ENCODE measurements at regions not wholly inside any gene's neighbourhood (a gene's known extent, or its start where the extent isn't known, plus 50 kb on each side); places are given as distances from the start of the nearest gene placed in this dataset.

DNA sequence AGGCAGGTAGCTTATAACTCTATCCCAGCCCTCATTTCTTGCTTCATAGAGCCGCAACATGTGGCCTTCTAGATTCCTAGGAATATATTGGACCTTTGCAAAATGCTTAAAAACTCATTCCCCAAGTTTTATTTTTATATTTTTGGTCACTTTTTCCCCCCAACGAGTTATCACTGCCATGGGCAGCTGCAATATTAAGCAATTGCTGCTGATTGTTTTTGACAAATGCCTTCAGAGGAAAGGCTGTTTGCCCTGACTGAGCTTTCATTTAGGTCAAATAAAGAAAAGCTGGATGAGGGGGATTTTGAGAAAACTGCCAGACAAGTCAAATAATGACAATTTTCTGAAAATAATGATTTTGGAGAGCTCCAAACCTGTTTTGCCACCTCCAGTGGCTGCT is 976.9 kb upstream of the MBL2 start:
- no peak for DNase-seq

DNA sequence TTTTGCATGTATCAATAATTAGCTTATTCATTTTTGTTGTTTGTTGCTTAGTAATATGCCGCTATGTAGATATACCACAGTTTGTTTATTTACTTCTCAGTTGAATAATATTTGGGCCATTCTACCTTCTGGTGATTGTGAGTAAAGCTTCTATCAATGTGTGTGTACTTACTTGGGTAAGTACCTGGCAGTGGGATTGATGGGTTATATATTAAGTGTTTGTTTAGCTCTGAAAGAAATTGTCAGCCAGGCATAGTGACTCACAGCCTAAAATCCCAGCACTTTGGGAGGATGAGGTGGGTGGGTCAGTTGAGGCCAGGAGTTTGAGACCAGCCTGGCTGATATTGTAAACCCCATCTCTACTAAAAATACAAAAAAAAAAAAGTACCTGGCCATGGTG is 975.7 kb upstream of the MBL2 start:
- DNase-seq = no peak

DNA sequence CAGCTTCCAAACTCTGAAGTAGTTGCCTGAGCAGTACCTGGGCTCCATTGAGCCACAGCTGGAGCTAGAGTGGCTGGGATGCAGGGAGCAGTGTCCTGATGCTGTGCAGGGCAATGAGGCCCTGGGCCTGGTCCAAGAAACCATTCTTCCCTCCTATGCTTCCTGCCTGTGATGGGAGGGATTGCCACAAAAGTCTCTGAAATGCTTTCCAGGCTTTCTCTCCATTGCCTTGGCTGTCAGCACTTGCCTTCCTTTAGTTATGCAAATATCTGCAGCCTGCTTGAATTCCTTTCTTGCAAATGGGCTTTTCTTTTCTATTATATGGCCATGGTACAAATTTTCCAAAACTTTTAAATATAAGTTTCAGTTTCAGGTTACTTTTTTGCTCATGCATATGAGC is 972.2 kb upstream of the MBL2 start:
- DNase-seq = no peak

DNA sequence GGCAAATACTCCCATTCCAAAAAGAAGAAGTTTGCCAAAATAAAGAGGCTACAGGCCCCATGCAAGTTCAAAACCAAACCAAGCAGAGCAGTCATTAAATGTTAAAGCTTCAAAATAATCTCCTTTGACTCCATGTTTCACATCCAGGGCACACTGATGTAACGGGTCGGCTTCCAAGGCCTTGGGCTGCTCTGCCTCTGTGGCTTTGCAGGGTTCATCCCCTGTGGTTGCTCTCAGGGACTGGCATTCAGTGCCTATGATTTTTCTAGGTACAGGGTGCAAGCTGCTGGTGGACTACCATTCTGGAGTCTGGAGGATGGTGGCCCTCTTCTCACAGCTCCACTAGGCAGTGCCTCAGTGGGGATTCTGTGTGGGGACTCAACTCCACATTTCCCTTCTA is 971.6 kb upstream of the MBL2 start:
- DNase-seq = no peak

DNA sequence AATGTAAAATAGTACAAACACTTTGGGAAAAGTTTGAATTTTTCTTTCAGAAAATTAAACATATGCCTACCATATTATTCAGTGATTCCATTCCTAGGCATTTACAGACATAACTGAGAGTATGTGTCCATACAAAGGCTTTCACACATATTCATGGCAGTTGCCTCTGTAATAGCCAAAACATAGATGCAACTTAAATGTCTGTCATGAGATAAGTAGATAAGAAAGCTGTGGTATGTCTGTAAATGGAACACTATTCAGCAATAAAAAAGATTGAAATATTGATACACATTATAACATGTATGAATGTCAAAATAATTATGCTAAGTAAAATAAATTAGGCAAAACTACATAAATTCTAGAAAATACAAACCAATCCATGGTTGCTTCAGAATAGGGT is 964.5 kb upstream of the MBL2 start:
- no peak for DNase-seq

DNA sequence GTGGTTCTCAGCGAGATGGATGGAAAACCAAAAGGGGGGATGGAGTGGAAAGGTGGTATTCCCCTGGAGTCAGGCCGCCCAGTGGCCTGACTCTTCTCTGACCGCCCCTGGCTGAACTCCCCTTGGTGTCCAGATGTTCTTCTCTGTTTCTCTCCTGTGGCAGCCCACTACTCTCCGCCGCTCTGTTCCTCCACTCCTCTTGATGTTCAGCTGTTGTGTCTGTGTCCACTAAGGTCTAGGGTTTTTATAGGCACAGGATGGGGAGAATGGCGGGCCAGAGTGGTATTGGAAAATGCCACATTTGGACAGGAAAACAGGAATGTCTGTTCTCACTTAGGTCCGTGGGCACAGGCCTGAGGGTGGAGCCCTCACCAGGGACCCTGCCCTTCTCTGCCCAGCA is 954.3 kb upstream of the MBL2 start:
- no peak for DNase-seq

DNA sequence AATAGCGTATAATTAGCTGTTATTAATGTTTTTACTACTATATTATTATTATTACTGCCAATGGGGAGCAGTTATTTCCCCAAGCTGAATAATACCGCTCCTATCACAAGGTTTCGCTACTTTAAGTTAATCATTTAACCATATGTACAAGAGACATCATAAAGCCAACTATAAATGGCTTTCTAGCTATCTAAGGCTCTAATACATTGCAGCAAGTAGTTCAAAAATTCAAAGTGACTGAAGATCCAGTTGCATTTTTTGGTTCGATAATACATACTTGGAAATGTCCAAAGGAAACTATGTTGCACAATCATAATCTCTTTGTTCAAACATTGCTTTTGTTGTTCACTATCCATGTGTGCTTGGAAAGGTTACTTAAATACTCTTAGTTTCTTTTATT is 952.0 kb upstream of the MBL2 start:
- no peak for DNase-seq

DNA sequence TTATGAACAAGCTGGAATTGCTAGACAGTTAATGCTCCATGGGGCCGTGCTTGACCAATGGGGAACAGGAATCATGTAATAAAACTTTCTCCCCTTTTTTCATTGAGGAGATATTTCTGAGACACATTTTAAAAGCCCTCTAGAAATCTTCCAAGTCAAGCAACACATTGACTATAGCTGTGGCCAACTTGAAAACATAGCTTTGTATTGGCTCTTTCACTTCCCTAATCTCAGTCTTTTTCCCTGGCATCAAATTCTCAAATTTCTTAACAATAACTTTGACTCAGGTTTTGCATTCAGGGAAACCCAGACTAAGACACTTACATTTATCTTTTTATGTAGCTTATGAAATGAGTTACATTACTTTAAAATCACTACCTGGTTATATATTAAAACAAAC is 947.1 kb upstream of the MBL2 start:
- no peak for DNase-seq

DNA sequence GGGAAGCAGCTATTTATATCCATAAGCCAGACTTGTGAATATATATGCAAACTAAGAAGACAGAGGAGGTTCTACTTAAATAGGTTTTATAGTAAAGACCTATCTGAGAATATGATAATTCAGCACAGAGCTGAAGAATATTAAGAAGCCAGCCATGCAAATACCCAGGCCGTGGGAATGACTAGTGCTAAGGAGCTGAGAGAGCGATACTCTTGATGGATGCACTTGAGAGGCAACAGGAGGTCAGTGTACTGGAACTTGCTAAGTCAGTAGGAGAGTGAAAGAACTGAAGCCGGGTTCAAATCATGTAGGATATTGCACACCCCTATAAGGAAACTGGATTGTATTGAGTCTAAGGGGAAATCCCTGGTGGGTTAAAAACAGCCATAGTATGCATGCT is 943.6 kb upstream of the MBL2 start:
- no peak for DNase-seq

DNA sequence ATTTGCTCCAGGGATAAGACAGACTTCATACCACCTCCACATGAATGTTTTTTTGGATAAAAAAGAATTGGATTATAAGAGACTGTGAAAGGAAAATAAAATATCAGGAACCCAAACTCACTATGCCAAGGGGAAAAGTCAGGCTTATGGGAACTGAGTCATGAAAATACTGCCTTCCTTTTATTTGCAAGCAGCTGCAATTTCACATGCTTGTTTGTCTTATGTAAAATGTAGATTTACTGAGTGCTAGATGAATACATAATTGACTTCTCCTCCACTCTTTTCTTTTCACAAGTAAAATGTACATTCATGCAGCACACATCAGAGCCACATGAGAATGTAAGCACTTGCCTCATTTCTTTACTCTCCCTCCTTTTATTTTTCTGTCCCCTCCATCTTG is 940.8 kb upstream of the MBL2 start:
- no peak for DNase-seq

DNA sequence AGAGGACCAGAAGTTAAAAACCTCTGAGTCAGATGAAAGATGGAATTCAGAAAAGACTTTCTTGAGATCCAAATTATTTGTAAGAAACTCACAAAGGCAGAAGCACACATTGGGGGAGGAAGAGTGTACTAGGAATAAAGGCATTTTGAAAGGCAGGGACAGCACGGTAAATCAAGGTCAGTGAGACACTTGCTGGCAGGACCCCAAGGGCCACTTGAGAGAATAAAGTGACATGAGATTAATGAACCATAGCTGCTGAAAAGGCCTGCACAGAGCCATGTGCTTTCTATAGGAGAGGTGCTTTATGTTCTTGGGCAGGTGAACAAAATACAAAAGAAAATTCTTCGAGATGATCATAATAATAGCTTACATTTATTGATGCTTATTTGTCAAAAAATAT is 929.9 kb upstream of the MBL2 start:
- DNase-seq = no peak

DNA sequence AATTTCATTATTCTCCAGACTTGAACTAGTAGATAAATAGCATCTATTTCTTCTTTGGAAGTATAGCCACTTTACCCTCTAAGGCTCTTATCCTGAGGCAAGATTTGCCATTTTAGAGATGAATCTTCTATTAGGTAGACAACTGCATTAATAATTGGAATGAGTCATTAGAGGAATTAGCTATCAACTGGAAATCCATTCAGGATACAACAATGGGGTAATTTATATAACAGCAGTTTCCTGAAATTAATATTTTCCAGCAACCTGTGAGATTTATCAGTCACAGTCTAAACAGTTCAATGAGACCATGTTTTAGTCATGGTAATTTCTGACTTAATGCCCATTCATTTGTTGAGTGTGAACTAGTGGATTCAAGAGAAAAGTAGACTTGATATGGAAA is 928.6 kb upstream of the MBL2 start:
- no peak for DNase-seq

DNA sequence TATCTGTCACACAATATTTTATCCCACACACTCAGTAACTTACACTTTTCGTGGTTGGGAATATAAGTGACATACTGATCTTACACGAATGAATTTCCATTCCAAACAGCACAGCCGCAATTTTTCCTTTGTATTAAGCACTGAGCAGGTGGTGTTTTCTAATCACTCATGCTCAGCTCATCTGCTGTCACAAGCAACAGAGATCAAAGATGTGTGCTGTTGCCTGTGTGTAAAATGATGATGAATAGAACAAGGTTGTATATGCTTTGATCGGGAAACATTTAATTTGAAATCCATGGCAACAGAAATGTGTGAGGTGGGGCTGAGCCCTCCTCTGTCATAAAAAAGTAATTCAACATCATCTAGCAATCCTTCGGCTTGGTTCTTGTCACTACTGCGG is 927.7 kb upstream of the MBL2 start:
- no peak for DNase-seq

DNA sequence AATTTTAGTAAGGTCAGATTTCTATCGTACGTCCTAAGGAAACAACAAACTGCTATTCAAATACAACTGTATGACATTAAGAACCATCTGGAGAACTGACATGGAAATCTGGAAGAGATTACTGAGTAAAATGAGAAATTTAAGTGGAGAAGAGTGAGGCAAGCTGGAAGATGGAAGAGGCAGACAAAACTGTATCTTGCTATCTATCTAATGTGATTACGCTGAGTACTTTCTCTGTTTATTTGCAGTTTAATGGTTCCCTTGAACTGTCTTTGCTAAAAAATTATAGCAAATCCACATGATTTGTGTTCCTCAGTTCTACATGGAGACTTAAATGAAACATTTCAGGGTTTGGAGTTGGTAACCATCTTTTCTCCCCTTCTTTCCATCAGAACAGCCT is 927.1 kb upstream of the MBL2 start:
- no peak for DNase-seq

DNA sequence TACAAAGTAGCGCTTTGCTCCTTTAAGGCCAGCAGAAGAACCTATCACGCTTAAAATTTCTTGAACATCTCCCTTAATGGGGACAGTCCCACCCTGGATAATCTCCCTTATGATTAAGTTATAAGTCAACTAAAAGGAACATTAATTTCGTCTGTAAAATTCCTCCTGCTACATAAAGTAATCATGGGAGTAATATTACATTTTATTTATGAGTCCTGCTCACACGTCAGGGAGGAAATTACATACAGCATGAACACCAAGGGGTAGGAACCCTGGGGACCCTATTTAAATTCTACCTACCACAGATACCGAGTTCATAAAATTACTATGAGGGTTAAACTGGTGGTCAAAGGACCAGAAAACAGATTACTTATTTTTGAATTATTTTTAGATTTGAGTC is 926.6 kb upstream of the MBL2 start:
- DNase-seq = no peak

DNA sequence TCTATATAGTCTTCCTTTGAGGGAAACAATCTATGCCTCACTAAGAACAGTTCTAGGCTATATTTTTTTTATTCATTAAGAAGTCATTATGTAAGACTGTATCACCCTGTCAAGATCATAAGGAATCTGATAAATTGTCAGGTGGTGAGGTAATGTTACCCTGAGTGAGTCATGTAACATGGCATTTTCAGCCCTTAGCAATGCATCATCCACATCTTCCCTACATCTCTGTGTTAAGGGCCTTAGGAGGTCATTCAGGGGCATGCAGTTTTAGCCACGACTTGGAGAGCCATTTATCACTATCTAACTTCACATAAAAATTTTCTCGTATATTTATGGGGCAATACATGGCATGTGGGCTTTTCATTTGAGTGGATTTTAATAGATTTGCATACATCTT is 924.5 kb upstream of the MBL2 start:
- no peak for DNase-seq

DNA sequence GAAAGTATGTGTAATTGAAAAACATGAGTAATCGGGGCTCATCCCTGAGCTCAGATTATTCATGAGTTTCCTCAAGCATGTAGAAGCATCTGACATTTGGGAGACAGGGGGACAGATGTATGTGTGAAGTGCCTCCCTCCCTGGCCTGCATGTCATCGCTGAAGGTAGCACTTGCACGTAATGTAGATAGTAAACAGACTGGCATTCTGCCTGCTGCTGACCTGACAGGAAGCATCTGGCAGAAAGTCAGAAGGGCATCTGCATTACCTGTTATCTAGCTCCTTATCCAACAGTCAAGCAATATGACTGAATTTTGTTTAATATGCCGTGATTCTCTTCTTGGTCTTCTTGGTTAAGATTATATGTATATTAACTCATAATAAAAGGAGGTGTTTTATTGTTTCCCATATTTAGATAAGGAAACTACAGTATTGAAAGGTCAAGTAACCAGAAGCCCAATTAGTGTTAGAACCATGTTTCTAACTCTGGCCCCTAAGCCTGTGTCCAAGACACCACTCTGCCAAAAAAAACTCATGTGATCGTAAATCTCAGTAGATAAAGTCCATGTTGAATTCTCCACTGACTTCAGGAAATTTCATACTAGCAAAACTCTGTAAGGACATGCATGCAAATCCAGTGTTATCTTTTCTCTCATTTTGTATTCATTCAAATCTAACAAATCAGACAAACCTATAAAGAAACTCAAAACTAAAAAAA is 918.1 kb upstream of the MBL2 start:
- DNase-seq = no peak

DNA sequence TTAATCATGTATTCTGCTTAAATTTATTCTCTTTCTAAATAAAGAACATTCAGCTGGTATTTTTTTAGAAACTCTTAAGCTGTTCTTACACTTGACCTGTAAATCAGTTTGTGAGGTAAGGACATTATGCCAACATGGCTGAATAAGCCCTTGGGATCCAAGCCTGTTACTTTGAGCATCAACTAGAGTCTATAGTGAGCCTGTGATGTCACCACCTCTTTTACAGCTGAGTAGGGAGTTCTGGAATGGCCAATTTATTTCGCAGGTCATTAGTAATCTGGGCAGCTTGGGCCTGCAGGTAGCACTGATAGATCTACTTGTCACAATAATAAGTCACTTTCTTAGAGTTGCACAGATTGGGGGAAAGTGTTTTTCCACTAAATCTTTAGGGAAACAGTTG is 915.2 kb upstream of the MBL2 start:
- no peak for DNase-seq

DNA sequence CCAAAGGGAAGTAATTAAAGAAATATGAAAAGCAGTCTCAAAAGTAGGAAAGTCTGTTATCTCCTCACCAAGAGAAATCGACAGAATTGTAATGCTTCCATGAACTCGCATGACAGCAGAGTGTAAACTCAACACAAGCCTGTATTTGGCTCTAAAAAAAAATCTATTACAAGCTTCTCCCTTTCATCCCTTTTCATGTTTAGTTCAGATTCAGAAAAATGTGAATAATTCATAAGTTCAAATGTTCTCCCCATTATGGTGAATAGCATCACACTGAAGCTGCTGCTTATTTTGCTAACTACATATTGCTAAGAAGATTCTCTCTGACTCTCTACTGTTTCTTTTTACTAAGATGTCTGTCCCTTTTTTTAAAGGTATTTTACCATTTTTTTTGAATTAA is 910.3 kb upstream of the MBL2 start:
- DNase-seq = no peak

DNA sequence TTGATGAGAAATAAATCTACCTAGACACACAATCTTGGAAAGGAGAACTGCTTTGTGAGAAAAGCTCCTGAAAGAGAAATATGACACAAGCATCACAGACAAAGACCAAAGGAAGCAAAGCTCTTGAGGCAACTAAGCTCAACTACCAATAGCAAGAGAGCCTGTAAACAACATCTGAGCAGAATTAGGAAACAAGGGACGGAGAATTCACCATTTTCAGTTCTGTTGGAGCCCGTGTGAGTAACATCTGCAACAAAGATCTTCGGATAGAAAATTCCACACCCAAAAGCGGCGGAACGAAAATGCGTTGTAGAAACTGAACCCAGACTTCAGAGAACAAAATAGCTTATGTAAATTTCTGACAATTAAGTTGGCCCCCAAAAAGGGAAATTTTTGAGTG is 909.9 kb upstream of the MBL2 start:
- no peak for DNase-seq

DNA sequence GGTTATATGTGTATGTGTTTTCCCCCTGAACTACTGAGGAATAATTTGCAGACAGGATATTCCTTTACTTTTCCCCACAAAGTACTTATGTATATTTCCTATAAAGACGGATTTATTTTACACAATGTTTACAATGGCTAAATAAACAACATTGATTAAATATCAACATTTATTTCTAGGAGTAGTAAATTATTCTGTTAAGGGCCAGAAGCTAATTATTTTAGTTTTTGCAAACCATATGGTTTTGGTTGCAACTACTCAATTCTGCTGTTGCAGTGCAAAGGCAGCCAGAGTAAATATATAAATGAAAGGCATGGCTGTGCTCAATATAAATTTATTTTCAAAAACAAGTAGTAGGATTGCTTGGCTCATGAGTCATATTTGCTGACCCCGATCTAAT is 907.1 kb upstream of the MBL2 start:
- DNase-seq = no peak

DNA sequence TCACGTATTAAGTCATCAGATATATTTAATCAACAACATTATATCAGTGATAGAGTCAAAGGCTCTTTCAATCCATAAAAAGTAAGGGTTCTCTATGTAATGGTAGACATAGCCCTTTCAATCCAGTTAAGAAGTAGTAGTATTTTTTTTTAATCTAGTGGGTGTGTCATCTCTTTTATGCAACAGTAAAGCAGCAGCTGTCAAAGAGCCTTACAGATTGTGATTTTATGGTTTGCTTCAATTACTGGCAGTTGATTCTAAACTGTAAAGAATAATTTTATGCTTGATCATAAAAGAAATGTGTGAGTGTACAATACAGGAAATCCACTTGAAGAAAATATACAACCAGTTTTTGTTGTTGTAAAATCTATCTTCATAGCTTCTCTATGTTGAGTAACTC is 902.6 kb upstream of the MBL2 start:
- DNase-seq = no peak

DNA sequence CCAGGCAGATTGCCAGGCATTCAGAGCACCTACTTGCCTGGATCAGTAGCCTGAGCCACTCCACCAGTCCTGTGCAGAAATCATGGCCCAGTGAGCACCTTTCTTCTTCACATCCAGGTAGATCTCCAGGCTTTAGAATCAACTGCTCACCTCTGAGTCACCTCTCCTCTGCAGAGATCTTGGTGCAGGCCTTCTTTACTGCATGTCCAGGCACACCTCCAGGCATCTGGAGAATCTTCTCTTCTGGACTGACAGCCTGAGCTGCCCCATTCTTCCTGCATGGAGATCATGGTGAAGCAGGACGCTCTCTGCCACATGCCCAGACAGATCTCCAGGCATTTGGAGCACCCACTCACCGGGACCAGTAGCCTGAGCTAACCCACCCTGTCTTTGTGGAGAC is 894.5 kb upstream of the MBL2 start:
- DNase-seq = no peak

DNA sequence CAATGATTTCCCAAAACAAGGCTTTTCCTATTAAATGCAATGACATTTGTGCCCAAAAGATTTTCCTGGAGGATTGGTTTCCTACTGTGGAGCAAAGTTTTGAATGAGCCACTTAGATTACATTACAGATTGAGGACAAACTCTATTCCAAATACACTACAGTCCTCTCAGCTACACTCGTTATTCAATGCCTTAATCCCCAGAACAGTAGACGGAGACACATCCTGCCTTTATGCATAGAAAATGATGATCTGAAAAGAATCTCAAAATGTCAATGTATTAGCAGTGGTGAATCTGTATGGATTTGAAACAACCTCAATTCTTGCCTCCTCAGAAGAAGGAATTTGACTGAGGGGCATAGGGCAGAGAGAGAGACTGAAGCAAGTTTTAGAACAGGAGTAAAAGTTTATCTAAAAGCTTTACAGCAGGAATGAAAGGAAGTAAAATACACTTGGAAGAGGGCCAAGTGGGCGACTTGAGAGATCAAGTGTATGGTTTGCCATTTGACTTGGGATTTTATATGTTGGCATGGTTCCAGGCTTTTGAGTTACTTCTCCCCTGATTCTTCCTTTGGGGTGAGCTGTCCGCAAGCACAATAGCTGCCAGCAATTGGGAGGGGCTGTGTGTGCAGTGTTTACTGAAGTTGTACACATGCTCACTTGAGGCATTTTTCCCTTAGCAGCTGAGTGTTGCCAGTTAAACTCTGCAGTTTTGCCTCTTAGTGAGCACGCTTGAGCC is 891.9 kb upstream of the MBL2 start:
- no peak for DNase-seq

DNA sequence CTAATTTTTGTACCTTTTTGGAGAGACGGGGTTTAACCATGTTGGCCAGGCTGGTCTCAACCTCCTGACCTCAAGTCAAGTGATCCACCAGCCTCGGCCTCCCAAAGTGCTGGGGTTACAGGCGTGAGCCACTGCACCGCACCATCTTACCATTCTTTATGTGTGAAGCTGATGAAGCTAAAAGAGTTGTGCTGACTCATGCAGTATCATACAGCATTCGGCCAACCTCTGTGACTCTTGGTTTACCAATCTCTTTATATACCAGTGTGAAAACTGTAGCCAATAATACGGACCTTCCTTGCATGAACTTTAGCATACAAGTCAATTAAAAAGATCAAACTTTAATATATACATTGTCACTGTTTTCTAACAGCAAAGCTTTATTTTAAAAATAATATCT is 878.2 kb upstream of the MBL2 start:
- no peak for DNase-seq

Measured in T-helper 2 cell (primary cell).